HepG2 (cell line): ENCODE measurements at regions not wholly inside any gene's neighbourhood (a gene's known extent, or its start where the extent isn't known, plus 50 kb on each side); places are given as distances from the start of the nearest gene placed in this dataset.

ENCODE experiments used
- PBX3 ChIP-seq: sonication (generic); formaldehyde crosslinking; IDR thresholded peaks from 2 replicates; pipeline ENCODE4 v1.8.1; 2023; ENCODE audit warnings: missing genetic modification reagents, inconsistent platforms, borderline replicate concordance
- TAF15 ChIP-seq: fragments of 200-400 bp; formaldehyde crosslinking; IDR thresholded peaks from one replicate; pipeline ENCODE4 v1.6.1; 2018; ENCODE audit warnings: mild to moderate bottlenecking, low read depth, low read length; ENCODE audit not compliant: poor library complexity, severe bottlenecking
- TOE1 ChIP-seq: sonication (generic); formaldehyde crosslinking; IDR thresholded peaks from 2 replicates; pipeline ENCODE4 v1.4.0; 2020; ENCODE audit warnings: mild to moderate bottlenecking, missing genetic modification reagents
- ZNF350 ChIP-seq: sonication (generic); formaldehyde crosslinking; IDR thresholded peaks from 2 replicates; pipeline ENCODE4 v1.4.0; 2020; ENCODE audit warnings: mild to moderate bottlenecking, low read depth, missing genetic modification reagents, borderline replicate concordance
- ZSCAN22 ChIP-seq: sonication (generic); formaldehyde crosslinking; IDR thresholded peaks from 2 replicates; pipeline ENCODE4 v1.4.0; 2020; ENCODE audit warnings: mild to moderate bottlenecking, missing genetic modification reagents
- TF ChIP-seq, protein P1 (sequence below): sonication (generic); formaldehyde crosslinking; IDR thresholded peaks from 2 replicates; pipeline ENCODE4 v1.5.0; 2020; ENCODE audit warnings: missing genetic modification reagents, mild to moderate bottlenecking, borderline replicate concordance

- TF ChIP-seq, protein P1, sequence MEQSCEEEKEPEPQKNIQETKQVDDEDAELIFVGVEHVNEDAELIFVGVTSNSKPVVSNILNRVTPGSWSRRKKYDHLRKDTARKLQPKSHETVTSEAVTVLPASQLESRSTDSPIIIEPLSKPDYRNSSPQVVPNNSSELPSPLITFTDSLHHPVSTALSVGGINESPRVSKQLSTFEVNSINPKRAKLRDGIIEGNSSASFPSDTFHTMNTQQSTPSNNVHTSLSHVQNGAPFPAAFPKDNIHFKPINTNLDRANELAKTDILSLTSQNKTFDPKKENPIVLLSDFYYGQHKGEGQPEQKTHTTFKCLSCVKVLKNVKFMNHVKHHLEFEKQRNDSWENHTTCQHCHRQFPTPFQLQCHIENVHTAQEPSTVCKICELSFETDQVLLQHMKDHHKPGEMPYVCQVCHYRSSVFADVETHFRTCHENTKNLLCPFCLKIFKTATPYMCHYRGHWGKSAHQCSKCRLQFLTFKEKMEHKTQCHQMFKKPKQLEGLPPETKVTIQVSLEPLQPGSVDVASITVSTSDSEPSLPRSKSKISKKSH: no peak
- TF ChIP-seq PBX3 (CRISPR knock-in tag): no peak
- TF ChIP-seq ZSCAN22 (CRISPR knock-in tag): no peak
- TF ChIP-seq ZNF350 (CRISPR knock-in tag): no peak
- TF ChIP-seq TOE1: no peak
- no peak for TF ChIP-seq TAF15
Measured at GRCh38 chr21:26405735-26406361, 167.2 kb downstream of the CYYR1 start.
